GM21423 (cell line): ENCODE measurements at regions not wholly inside any gene's neighbourhood (a gene's known extent, or its start where the extent isn't known, plus 50 kb on each side); places are given as distances from the start of the nearest gene placed in this dataset.
"Not testable (repeated sequence)": the region's sequence is repeated elsewhere in the genome, so short reads cannot be mapped to it uniquely, and the experiment has no call there.

Source experiments
- ATAC-seq: cut with Tn5 transposase; IDR thresholded peaks from one replicate; pipeline ENCODE4 v1.9.1; 2021; ENCODE audit warnings: mild to moderate bottlenecking, moderate library complexity; ENCODE audit not compliant: unreplicated experiment

DNA sequence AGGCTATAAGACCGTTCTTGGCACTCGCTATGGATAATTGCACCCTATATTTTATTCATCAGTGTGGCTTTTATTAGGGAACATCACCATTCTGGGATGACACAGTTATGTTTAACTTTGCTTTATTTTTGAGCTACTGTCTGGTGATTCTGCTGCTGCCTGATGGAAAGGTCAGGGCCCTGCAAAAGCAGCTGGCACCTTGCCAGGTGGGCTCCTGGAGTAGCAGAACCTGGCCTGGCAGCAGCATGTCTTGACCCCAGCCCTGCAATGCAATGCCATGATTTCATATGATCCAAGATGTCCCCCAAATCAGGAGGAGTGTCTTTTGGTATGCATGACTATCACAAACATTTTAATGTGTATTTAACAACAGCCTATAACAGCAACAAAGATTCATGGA, 228.4 kb upstream of the RSPO3 start:
- no peak for ATAC-seq

DNA sequence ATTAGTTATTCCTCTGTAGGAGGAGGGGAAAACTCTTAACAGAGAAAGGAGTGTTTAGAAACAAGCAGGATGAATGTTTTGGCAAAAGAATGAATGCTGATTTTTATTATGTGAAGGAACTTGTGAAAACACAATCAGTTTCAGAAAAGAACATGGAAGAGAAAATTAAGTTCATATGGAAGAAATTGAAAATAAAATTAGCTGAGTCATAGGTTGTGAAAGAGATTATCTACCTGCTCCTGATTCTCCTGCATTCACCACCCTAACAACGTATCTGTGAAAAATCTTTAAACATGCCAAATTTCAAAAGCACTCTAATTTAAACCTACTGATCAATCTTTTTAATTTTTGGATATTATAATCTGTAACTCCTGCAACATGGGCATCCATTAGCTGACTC, 227.3 kb upstream of the RSPO3 start:
- ATAC-seq: no peak

DNA sequence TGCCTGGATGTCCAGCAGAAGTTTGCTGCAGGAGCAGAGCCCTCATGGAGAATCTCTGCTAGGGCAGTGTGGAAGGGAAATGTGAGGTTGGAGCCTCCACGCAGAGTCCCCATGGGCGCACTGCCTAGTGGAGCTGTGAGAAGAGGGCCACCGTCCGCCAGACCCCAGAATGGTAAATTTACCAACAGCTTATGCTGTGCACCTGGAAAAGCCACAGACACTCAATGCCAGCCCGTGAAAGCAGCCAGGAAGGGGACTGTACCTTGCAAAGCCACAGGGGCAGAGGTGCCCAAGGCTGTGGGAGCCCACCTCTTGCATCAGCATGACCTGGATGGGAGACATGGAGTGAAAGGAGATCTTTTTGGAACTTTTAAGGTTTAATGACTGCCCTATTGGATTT, 225.6 kb upstream of the RSPO3 start:
- ATAC-seq: not testable (repeated sequence)

DNA sequence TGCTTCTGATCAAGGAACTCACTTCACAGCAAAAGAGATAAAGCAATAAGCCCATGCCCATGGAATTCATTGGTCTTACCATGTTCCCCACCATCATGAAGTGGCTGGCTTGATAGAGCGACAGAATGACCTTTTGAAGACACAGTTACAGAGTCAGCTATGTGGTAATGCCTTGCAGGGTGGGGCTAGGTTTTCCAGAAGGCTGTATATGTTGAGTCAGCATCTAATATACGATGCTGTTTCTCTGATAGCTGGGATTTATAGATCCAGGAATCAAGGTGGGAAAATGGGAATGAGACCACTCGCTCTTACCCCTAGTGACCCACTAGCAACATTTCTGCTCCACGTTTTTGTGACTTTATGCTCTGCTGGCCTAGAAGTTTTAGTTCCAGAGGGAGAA, 220.7 kb upstream of the RSPO3 start:
- ATAC-seq: no peak

DNA sequence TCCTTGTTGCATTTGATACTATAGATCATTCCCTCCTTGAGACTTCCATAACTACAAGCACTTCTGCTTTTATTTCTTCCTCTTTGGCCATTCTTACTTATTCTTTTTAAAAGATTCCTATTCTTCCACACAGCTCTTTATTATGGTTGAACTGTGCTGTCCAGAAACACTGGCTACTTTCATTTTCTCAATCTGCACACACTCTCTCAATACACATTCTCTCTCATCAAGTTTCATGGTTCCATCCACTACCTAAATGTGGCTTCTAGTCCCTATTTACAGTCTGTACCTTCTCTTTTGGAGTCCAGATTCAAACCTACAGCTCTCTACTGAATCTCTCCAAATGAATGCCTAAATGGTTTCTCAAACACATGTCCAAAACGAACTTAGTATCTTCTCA, 214.3 kb upstream of the RSPO3 start:
- no peak for ATAC-seq

DNA sequence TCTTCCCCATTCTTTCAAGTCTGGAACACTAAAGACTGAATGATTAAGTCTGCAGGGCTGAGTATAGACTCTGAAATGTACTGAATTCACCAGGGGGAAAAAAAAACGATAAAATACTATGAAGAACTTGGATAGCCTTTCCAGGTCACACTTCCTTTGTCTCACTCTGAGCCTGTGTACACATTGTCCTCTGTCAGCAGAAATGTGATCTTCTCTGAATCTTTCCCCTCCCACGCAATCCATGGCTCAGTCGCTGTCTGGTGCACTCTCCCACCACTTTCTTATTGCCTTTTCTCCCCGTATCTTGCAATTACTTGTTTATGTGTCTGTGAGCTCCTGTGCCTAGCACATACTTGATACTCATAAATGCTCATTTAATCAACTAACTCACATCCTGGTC, 212.6 kb upstream of the RSPO3 start:
- ATAC-seq: no peak

DNA sequence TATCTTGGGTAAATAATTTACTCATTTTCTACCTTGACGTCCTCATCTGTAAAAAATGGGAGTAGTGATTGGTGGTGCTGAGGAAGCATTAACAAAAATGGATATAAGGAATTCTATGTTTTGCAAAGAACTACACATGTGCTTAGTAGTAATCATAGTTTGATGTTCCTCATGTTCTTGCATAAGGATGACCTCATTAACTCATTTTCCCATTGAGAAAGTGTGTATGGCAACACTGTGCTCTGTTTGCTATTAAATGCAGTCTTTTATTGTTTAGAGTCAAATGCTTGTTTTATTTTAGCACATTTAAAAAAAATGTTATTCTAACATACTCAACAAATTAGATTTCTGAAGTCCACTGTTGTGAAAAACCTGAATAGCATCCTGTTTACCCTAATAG, 211.2 kb upstream of the RSPO3 start:
- no peak for ATAC-seq

DNA sequence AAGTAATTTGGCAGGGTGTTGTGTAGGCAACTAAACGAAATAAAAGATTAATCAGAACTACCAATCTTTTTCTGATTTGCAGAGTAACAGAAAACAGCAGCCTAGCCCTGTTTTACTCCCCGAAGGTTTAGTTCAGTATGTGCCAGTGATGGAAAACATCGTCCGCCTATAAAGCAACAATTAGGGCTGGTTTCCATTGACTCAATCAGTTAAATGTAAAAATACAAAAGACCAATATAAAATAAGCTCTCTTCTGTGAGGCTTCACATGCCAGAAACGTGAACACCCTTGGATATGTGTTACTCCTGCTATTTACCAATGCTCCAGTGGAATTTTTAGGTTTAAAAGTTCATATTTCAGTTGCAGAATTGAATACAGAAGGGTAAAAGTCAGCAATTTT, 210.5 kb upstream of the RSPO3 start:
- no peak for ATAC-seq

DNA sequence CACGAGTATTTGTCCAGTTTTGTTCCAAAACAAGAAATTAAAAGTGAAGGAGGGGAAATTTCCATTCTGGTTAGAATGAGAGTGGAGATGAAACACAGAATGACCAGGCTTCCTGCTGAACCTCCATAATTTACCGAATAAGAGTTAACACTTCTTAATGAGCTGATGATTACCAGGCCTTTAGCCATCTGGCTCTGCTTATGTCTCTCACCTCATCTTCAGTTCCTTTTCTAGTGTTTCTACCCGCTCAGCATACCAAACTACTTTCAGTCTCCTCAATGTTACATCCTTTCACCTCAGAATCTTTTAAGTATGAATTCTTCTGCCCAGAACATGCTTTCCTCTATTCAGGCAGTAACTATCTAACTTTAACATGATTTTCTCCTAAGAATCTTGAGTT, 209.0 kb upstream of the RSPO3 start:
- ATAC-seq: no peak

DNA sequence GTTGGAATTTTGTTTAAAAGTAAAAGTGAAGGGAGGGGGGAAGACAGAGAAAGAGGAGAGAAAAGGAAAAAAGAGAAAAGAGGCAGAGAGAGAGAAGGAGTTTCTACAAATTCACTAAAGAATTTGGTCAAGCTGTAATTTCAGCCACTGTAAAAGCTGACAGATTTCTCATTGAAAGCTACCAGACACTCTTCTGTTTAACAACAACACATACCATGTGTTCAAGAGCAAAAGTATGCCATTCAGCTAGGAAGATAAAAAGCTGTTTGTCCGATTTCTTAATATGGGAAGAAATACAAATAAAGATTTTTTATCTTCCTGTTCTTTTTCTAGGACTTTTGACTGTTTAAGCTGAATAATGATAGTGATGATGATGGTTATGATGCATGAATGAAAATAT, 204.8 kb upstream of the RSPO3 start:
- no peak for ATAC-seq

DNA sequence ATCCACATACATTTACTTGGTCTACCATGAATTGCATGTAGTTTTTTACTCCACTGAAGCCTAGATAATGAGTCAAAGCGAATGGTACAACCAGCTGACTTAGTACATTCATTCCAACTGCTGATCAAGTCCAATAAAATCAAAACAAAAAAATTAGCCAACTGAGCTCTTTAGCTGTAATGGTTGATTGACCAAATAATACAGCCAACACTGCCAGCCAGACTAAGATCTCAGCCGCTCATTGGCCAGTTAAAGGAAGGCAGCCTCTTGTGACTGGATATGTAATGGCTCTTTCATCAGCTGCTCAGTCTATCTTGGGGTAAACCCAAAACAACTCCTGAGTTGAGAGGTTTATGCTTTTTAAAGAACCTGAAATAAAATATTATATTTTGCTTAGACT, 204.3 kb upstream of the RSPO3 start:
- no peak for ATAC-seq

DNA sequence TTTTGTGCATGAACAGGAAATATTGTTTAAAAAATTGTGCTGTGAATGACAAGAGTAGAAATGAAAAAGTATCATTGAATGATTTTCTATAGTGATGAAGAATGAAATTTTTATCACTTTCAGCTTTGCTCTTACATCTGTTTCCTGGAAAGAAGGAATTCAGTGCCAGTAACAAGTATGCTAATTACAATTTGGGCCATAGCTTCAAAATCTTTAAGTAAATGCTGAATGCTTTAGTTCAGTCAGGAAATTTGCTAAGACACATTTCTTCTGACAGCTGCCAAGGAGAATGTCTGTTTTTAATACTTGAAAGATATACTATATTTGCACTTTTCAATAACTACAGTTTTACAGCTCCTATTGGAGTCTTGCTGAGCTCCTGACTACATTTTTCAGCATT, 203.7 kb upstream of the RSPO3 start:
- ATAC-seq: no peak

DNA sequence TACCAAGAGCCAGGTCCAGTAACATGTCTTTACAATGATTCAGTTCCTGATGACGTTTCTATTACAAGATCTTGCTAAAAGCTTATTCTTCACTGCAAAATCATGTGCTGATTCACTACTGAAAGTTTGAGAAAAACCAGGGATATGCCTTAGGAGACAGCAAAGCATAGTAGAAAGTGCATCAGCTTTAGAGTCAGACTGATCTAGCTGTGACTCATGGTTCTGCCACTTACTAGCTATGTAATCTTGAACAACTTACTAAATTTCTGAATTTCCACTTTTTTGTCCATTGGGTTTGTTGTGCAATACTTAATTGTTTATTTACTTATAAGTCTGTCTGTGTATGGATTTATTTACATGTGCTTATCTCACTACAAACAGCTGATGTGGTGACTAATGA, 198.5 kb upstream of the RSPO3 start:
- ATAC-seq: no peak

DNA sequence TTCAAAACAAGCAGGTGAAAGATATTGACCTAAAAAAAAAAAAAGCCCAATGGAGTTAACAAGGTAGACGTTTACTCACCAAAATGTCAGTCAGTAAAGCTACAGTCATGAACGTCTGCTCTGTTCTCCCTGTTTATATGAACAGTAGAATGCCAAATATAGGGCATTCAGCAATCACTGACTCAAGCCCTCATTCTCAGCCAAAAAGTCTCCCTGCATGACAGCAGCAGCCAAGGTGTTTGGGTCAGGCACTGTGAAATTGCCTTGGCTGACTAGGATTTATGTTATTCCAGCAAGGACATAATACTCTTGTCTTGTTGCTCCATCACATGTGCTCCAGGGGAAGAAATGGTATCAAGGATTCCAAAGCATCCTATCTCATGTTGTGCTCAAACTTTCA, 194.7 kb upstream of the RSPO3 start:
- ATAC-seq: no peak

DNA sequence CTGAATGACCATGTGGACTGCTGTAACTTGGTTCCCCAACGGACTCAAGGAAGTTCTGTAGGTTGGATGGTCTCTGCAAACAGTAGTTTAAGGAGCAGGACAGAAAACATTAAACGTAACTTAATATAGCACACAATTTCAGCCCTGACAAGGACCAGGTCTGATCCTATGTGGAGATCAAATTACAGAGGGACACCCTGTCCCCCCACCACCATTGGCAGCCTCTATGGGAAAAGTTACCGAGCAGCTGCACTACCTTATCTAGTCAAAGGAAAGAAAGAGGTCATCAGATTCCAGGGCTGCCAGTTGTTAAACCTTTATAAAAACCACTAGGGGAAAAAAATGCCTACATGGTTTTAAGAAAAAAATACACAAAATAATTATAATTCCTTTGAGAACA, 191.5 kb upstream of the RSPO3 start:
- ATAC-seq: no peak

DNA sequence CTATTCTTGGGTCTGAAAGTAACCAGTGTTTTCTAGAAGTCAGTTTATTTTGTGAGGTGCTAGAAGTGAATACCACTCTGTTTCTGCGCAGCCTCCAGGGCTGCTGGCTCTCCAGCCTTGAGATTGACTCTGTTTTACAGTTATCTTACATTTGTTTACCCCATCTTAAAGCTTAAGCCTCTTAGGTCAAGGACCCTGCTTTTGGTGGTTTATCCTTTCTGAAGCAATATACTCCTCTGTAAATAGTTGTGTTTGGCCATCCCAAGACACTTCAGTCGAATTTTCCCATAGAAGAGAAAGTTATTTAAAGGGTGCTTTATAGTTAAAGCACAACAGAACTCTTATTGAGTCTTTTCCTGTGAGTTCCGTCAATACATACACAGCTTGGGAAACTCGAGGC, 190.6 kb upstream of the RSPO3 start:
- ATAC-seq: no peak

DNA sequence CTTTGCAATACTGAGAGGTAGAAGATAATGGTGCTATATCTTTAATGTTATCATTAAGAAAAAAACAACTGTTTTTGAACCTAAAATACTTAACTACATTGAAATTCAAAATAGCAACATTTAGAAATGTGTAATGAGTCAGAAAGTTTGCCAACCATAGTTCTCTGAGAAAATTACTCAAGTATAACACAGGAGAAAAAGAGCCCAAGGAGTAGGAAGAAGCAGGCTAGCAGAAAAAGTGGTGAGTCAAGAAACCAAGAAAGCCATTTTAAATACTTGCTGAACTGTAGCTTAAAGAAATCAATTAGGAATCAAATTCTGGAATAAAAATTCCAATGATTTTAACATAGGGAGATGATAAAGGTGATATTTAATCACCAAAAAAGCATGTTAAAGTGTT, 181.0 kb upstream of the RSPO3 start:
- ATAC-seq: no peak

DNA sequence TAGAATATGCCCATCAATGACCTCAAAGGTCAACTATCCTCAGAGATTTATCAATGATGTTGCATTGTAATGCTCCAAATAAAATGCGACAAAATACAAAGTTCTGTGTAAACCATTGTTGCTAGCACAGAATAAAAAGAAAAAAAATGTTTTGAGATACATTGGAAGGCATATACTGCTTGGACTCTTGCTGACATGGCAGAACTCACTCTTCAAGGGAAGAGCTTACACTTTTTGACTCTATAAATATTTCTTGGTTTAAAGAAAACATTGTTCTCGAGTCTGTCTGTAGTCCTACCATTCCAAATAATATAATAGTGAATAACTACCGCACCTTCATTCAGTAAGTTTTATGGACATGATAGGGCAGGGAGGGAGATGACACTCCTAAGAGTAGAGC, 178.7 kb upstream of the RSPO3 start:
- no peak for ATAC-seq

DNA sequence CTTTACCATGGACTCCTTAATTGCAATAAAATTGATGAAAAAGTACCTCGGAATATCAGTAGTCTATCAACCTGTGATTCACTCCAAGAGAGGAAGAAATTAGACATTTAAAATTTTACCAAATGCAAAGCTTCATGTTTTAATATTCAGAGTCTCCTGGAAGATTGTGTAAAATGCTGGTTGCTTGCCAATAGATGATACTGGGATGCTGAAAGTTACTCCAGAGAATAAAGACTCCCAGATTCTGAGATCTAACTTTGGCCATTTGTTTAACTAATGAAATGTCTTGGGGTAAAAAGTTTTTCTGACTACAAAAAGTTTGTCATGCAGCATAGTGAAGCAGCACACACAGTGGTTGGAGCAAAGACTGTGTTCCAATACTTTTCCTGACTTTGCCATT, 176.7 kb upstream of the RSPO3 start:
- ATAC-seq: no peak

DNA sequence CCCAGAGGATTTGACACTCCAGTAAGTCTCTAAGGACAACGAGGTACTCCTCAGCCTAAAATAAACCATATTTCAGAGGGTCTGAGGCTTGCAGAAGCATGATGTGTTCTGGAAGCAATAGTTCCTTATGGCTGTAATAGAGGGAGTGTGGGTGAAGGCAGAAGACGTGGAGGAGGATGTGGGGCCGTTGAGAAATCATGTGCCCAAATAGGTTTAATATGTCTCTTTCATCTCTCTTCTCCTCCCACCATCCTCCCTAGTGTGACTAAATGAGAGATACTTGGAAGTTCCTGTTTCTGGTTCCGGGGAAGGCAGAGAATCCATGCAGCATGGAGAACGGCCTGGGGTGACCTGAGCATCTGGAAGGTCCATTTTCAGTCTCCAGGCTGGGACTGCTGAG, 174.0 kb upstream of the RSPO3 start:
- no peak for ATAC-seq

DNA sequence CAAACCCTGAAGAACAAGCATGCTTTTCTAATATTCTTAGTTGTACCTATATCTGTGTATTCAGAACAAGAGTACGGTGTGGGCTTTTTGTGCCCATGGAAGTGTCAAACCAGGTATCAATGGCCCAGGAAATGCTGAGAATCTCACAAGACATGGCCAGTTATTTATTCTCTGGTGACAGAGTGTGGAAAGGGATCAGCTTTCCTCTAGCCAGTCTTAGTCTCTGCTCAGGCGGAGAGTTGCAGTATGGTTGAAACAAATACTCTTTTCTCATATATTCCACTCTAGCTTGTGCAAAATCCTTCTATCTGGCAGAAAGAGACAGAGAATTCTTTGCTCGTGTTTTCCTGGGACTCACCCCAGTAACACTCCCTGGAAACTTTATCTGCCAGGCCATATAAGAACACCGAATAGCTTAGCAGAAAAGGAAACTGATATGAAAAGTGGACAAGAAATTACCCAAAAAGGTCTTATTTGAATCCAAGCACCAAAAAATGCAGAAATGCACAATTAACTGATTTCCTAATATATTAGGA, 173.3 kb upstream of the RSPO3 start:
- ATAC-seq: no peak

DNA sequence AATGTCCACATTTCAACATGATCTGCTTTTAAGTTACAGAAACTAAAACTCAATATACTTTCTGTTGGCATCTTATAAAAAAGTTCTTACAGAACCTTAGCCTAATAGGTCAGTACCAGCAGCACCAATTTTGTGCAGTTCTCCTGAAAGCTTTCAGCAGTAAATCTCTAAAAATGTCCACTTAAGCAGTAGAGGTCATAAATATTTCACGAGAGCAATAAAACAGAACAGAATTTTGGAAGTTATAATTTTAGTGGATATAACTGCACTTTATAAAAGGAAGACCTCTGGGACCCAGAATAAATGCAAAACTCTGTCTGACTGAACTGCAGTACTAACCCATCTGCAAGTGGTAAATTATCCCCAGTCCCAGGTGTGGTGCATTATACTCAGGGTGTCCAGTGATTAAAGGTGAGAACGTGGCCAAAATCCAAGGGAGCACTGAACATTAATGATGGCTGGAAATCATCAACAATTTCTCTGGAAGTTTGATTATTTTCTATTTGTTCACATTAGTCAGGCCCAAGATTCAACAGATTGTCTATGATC, 172.6 kb upstream of the RSPO3 start:
- no peak for ATAC-seq

DNA sequence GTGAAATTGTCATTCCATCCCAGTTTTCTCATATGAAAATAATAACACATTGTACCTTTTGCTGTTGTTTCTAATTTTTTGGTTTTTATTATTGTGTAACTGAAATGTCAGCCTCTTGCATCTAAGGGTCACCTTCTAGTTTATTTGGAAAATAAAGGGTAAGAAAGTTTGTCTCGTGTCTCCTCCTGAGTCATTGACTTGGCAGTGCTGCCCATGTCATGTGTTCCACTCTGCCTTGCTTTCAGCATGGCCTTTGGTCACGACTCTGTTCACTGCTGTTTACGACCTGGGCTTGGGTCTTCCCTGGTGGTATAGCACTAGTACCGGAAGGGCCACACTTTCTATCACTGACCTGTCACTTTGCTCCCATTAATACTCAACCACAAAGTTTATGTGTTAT, 171.4 kb upstream of the RSPO3 start:
- ATAC-seq: no peak

DNA sequence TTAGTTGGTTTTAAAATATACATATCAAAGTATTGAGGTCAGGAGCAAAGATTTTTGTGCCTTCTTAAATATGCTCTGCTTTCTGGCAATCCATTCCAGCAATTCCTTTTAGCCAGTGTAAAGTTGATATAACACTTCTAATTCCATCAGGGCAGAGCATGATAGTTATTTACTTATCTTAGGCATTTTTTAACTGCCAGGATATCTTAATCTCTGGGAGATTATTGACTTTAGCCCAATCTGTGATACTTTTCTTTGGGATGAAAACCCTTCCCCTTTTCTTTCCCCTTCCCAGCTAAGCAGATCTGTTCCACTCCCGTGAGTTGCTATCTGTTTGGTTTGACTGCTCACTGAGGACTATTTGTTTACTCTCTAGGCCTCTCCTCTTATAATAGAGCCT, 168.7 kb upstream of the RSPO3 start:
- ATAC-seq: no peak
